ENCODE measurements at regions not wholly inside any gene's neighbourhood (a gene's known extent, or its start where the extent isn't known, plus 50 kb on each side); places are given as distances from the start of the nearest gene placed in this dataset.
A peak's percentile ranks its signal among the peaks of the same experiment; 100 is the strongest.

- Mint-ChIP-seq H3K27me3 (ENCODE audit: low read depth, poor library complexity) (peaks cover 9% of the 10 kb centered on the region), H3K27ac (peak overlapping the region; percentile 41), H3K4me1 (peaks cover 45% of the 10 kb centered on the region), H3K36me3 (ENCODE audit: low read depth) (no peaks in the 10 kb centered on the region), H3K9me3 (peaks cover under 1% of the 10 kb centered on the region), H3K4me3 (no peak overlapping the region)
- TF ChIP-seq CTCF (IDR thresholded peaks at IDR 0.05) = no peak
- DNase-seq = peak; percentile 41
Measured at GRCh38 chr2:6224267-6224666, 532.1 kb downstream of the SOX11 start.

- H3K4me1 Mint-ChIP-seq = peaks cover 33% of the 10 kb centered on the region
- peaks cover 16% of the 10 kb centered on the region for H3K9me3 Mint-ChIP-seq
- H3K36me3 Mint-ChIP-seq (ENCODE audit: low read depth) = peaks cover 14% of the 10 kb centered on the region
- H3K27me3 Mint-ChIP-seq (ENCODE audit: low read depth, poor library complexity) = no peaks in the 10 kb centered on the region
- no peak overlapping the region for H3K4me3 Mint-ChIP-seq
- no peak for DNase-seq
- TF ChIP-seq CTCF (IDR thresholded peaks at IDR 0.05) = no peak
- H3K27ac Mint-ChIP-seq = no peak overlapping the region
Measured at GRCh38 chr2:6228251-6228650, 536.1 kb downstream of the SOX11 start.

GRCh38 chr2:6231166-6231565, 539.0 kb downstream of the SOX11 start:
- DNase-seq = no peak
- no peak overlapping the region for H3K4me3 Mint-ChIP-seq
- H3K27ac Mint-ChIP-seq = no peak overlapping the region
- H3K27me3 Mint-ChIP-seq (ENCODE audit: low read depth, poor library complexity) = no peaks in the 10 kb centered on the region
- peaks cover 16% of the 10 kb centered on the region for H3K9me3 Mint-ChIP-seq
- H3K36me3 Mint-ChIP-seq (ENCODE audit: low read depth) = peaks cover 14% of the 10 kb centered on the region
- peaks cover 33% of the 10 kb centered on the region for H3K4me1 Mint-ChIP-seq
- TF ChIP-seq CTCF (IDR thresholded peaks at IDR 0.05) = no peak

GRCh38 chr2:6233993-6234392, 541.8 kb downstream of the SOX11 start:
- H3K27ac Mint-ChIP-seq = no peak overlapping the region
- no peak overlapping the region for H3K4me3 Mint-ChIP-seq
- DNase-seq = no peak
- peaks cover 19% of the 10 kb centered on the region for H3K36me3 Mint-ChIP-seq (ENCODE audit: low read depth)
- peaks cover 44% of the 10 kb centered on the region for H3K4me1 Mint-ChIP-seq
- H3K9me3 Mint-ChIP-seq = peaks cover 26% of the 10 kb centered on the region
- H3K27me3 Mint-ChIP-seq (ENCODE audit: low read depth, poor library complexity) = no peaks in the 10 kb centered on the region
- TF ChIP-seq CTCF (IDR thresholded peaks at IDR 0.05) = no peak

- no peaks in the 10 kb centered on the region for H3K27me3 Mint-ChIP-seq (ENCODE audit: low read depth, poor library complexity)
- no peak for TF ChIP-seq CTCF (IDR thresholded peaks at IDR 0.05)
- DNase-seq = no peak
- no peak overlapping the region for H3K27ac Mint-ChIP-seq
- peaks cover 17% of the 10 kb centered on the region for H3K36me3 Mint-ChIP-seq (ENCODE audit: low read depth)
- H3K9me3 Mint-ChIP-seq = peaks cover 29% of the 10 kb centered on the region
- H3K4me3 Mint-ChIP-seq = no peak overlapping the region
- peaks cover 46% of the 10 kb centered on the region for H3K4me1 Mint-ChIP-seq
Measured at GRCh38 chr2:6234702-6235101, 542.5 kb downstream of the SOX11 start.

- TF ChIP-seq CTCF (IDR thresholded peaks at IDR 0.05) = no peak
- no peak for DNase-seq
- Mint-ChIP-seq H3K4me3 (no peak overlapping the region), H3K36me3 (ENCODE audit: low read depth) (peaks cover 12% of the 10 kb centered on the region), H3K27ac (peak overlapping the region; percentile 95), H3K9me3 (peaks cover 22% of the 10 kb centered on the region), H3K27me3 (ENCODE audit: low read depth, poor library complexity) (no peaks in the 10 kb centered on the region), H3K4me1 (peaks cover 54% of the 10 kb centered on the region)
Measured at GRCh38 chr2:6236317-6236716, 544.1 kb downstream of the SOX11 start.
